K562 (cell line): ENCODE measurements at regions not wholly inside any gene's neighbourhood (a gene's known extent, or its start where the extent isn't known, plus 50 kb on each side); places are given as distances from the start of the nearest gene placed in this dataset.

Experiments
- ATAC-seq: fragments of 200-7000 bp; cut with Tn5 transposase; 3 replicates; pipeline ENCODE4 v1.9.1; 2020; ENCODE audit warnings: moderate library complexity
- BruUV-seq: library from RNA; stranded (reverse); fragments of 400-500 nt; replicated peaks from 2 replicates; lab custom pipeline; 2021; lab: Mats Ljungman, UMichigan
- CTCF ChIA-PET: fragments of 300-600 bp; formaldehyde crosslinking; extraction: SDS; loops from one replicate; lab custom pipeline; 2021; ENCODE audit warnings: low intra/inter-chr PET ratio; lab: Yijun Ruan, JAX
- POLR2A ChIA-PET: fragments of 300-600, 350-650 bp; sonication (Branson Sonifier 250); formaldehyde crosslinking; extraction: SDS; loops from one replicate; lab custom pipeline; 2021; ENCODE audit warnings: antibody characterized with exemption, inconsistent platforms; lab: Yijun Ruan, JAX
- DNase-seq, 4 experiments: peaks; one replicate each; pipeline versions ENCODE4 v3.0.0 to v3.0.0-alpha.2; 2011 to 2018; ENCODE audit warnings: low spot score in 3 of 4, mixed read lengths in 3 of 4; ENCODE audit errors: extremely low read depth in 1 of 4
- FAIRE-seq: peaks from 2 replicates; lab custom pipeline; 2011; peaks lifted over from hg19 to GRCh38; lab: Jason Lieb, UNC
- H2AFZ ChIP-seq: 2 replicates; pipeline ENCODE4 v1.6.0; 2011; ENCODE audit warnings: low read depth, low read length, control low read depth, inconsistent platforms
- H3K27ac ChIP-seq: fragments of 200-600 bp; 3 replicates; pipeline ENCODE4 v1.8.0; 2011; ENCODE audit warnings: low read depth, mild to moderate bottlenecking, control low read depth, inconsistent platforms, low read length, moderate library complexity, mixed read lengths; ENCODE audit errors: extremely low read depth
- H3K27me3 ChIP-seq, 2 experiments: fragments of 300-600 bp in 1 of 2; 2 replicates in 1 of 2; 3 replicates in 1 of 2; pipeline versions ENCODE4 v1.6.0 to v1.8.0; 2011; ENCODE audit warnings: inconsistent platforms in 2 of 2, low read length in 2 of 2, mild to moderate bottlenecking in 1 of 2, mixed read lengths in 1 of 2, moderate library complexity in 1 of 2; ENCODE audit not compliant: control insufficient read depth in 2 of 2, insufficient read depth in 2 of 2
- H3K36me3 ChIP-seq: fragments of 300-600 bp; 3 replicates; pipeline ENCODE4 v1.8.0; 2011; ENCODE audit warnings: mild to moderate bottlenecking, low read length, inconsistent platforms; ENCODE audit not compliant: control insufficient read depth, insufficient read depth
- H3K4me1 ChIP-seq, 2 experiments: fragments of 200-600 bp in 1 of 2; replicated peaks in 1 of 2; 2 replicates in 1 of 2; 3 replicates in 1 of 2; pipeline versions ENCODE4 v1.5.1 to v1.8.0; 2011; ENCODE audit warnings: inconsistent platforms in 2 of 2, low read length in 2 of 2, mild to moderate bottlenecking in 1 of 2, mixed read lengths in 1 of 2, moderate library complexity in 1 of 2; ENCODE audit not compliant: control insufficient read depth in 2 of 2, insufficient read depth in 2 of 2
- H3K4me2 ChIP-seq: 2 replicates; pipeline ENCODE4 v1.6.1; 2011; ENCODE audit warnings: low read length, control low read depth, inconsistent platforms, mixed read lengths; ENCODE audit not compliant: insufficient read depth
- H3K4me3 ChIP-seq: fragments of 200-600 bp; sonication (generic), shearing (Covaris generic); 2 replicates; pipeline ENCODE4 v1.5.1; 2016; ENCODE audit warnings: control low read depth, inconsistent platforms
- H3K79me2 ChIP-seq: fragments of 200-600 bp; 3 replicates; pipeline ENCODE4 v1.8.0; 2011; ENCODE audit warnings: low read length, inconsistent platforms; ENCODE audit not compliant: control insufficient read depth, insufficient read depth
- H3K9ac ChIP-seq, 2 experiments: 2 replicates each; pipeline versions ENCODE4 v1.6.0 to v1.6.1; 2011; ENCODE audit warnings: low read depth in 2 of 2, low read length in 2 of 2, control low read depth in 1 of 2, inconsistent platforms in 1 of 2, mild to moderate bottlenecking in 1 of 2, mixed read lengths in 1 of 2; ENCODE audit not compliant: insufficient read depth in 1 of 2
- H3K9me1 ChIP-seq: one replicate; pipeline ENCODE4 v1.6.0; 2011; ENCODE audit warnings: inconsistent platforms, mild to moderate bottlenecking, low read length, moderate library complexity; ENCODE audit not compliant: control insufficient read depth, insufficient read depth
- H3K9me3 ChIP-seq: replicated peaks from 2 replicates; pipeline ENCODE4 v1.5.1; 2011; ENCODE audit warnings: low read depth, low read length, inconsistent platforms; ENCODE audit not compliant: control insufficient read depth, insufficient read depth
- H4K20me1 ChIP-seq: replicated peaks from 2 replicates; pipeline ENCODE4 v1.6.1; 2011; ENCODE audit warnings: low read length, inconsistent platforms, mixed read lengths; ENCODE audit not compliant: control insufficient read depth, insufficient read depth
- EWSR1 ChIP-seq: fragments of 450-650 bp; IDR thresholded peaks from 2 replicates; pipeline ENCODE4 v1.6.1; 2018; ENCODE audit warnings: borderline replicate concordance, mild to moderate bottlenecking, low read depth, moderate library complexity; ENCODE audit not compliant: partially characterized antibody
- FOXA1 ChIP-seq: fragments of 450-650 bp; IDR thresholded peaks from 2 replicates; pipeline ENCODE4 v1.6.1; 2016; ENCODE audit warnings: mild to moderate bottlenecking, borderline replicate concordance
- JUNB ChIP-seq: fragments of 450-650 bp; formaldehyde crosslinking; conservative IDR thresholded peaks from 2 replicates; pipeline ENCODE4 v1.4.0; 2020; ENCODE audit warnings: mild to moderate bottlenecking
- NFIC ChIP-seq: fragments of 450-650 bp; IDR thresholded peaks from 2 replicates; pipeline ENCODE4 v1.6.1; 2017; ENCODE audit warnings: mild to moderate bottlenecking, inconsistent platforms
- PHF20 ChIP-seq: fragments of 450-650 bp; IDR thresholded peaks from 2 replicates; pipeline ENCODE4 v1.6.1; 2018; ENCODE audit not compliant: partially characterized antibody
- RBM25 ChIP-seq: fragments of 200-400 bp; formaldehyde crosslinking; IDR thresholded peaks from 2 replicates; pipeline ENCODE4 v1.6.1; 2018; ENCODE audit warnings: low read length, low read depth, moderate library complexity; ENCODE audit not compliant: severe bottlenecking
- SMAD2 ChIP-seq: fragments of 150-350 bp; IDR thresholded peaks from 2 replicates; pipeline ENCODE4 v1.6.1; 2014; ENCODE audit warnings: low read depth, mild to moderate bottlenecking, low read length
- ZBTB33 ChIP-seq: sonication (generic); formaldehyde crosslinking; IDR thresholded peaks from 2 replicates; pipeline ENCODE4 v1.8.1; 2023; ENCODE audit warnings: mild to moderate bottlenecking, missing genetic modification reagents
- ZEB2 ChIP-seq: fragments of 450-650 bp; IDR thresholded peaks from 2 replicates; pipeline ENCODE4 v1.6.1; 2016
- ZFP1 ChIP-seq: fragments of 450-650 bp; formaldehyde crosslinking; IDR thresholded peaks from 2 replicates; pipeline ENCODE4 v1.4.0; 2020; ENCODE audit warnings: mild to moderate bottlenecking, mixed read lengths
- ZNF280B ChIP-seq: fragments of 250-450 bp; sonication (Bioruptor Pico); IDR thresholded peaks from 2 replicates; pipeline ENCODE4 v1.5.1; 2021; ENCODE audit warnings: mild to moderate bottlenecking
- ZNF3 ChIP-seq: fragments of 250-450 bp; sonication (Bioruptor Pico); IDR thresholded peaks from 2 replicates; pipeline ENCODE4 v1.5.0; 2021; ENCODE audit warnings: mild to moderate bottlenecking, moderate library complexity
- ZNF717 ChIP-seq: fragments of 250-450 bp; sonication (Bioruptor Pico); IDR thresholded peaks from 2 replicates; pipeline ENCODE4 v1.5.0; 2021
- WGBS: fragments of 100-300 bp; shearing (Covaris generic); methylation state at CpG from one replicate; pipeline ENCODE4 v1.1.6; 2016; ENCODE audit warnings: low coverage, mixed read lengths; ENCODE audit not compliant: insufficient coverage; ENCODE audit errors: missing lambda C conversion rate; 5-methylcytosine and 5-hydroxymethylcytosine counted together
- in situ Hi-C: fragments of 300-500 bp; cut with MboI; formaldehyde crosslinking; loops from 4 replicates; pipeline ENCODE4 v1.15.0; 2018; ENCODE audit warnings: inconsistent platforms, mixed read lengths
- intact Hi-C: fragments of 100-400 bp; cut with micrococcal nuclease; formaldehyde crosslinking; loops from 2 replicates; pipeline ENCODE4 v1.14.2; 2022

GRCh38 chrX:95729401-95729800 lies 955.2 kb upstream of the DIAPH2 start:
- H3K79me2 ChIP-seq, result no peaks in the 10 kb centered on the region
- H3K27me3 ChIP-seq, result no peaks in the 10 kb centered on the region
- intact Hi-C loops, result no loop called here
- DNase-seq, result no peak
- no peaks in the 10 kb centered on the region for H3K9me1 ChIP-seq
- CTCF ChIA-PET, result no interaction called here
- POLR2A ChIA-PET, result no interaction called here
- H3K4me1 ChIP-seq, result no peaks in the 10 kb centered on the region
- no TSS peak for BruUV-seq
- no peaks in the 10 kb centered on the region for H3K9me3 ChIP-seq
- no peak for ATAC-seq
- no peak for FAIRE-seq
- H3K9ac ChIP-seq, result no peak overlapping the region
- H4K20me1 ChIP-seq, result no peaks in the 10 kb centered on the region
- H3K36me3 ChIP-seq, result no peaks in the 10 kb centered on the region
- no peak overlapping the region for H2AFZ ChIP-seq
- H3K4me3 ChIP-seq, result no peak overlapping the region
- TF ChIP-seq PHF20 (no peak), SMAD2 (no peak), RBM25 (no peak), ZNF717 (no peak), ZEB2 (no peak), FOXA1 (no peak), ZBTB33 (CRISPR knock-in tag) (no peak), JUNB (no peak), EWSR1 (no peak), NFIC (no peak), ZNF280B (no peak), ZFP1 (CRISPR knock-in tag) (no peak), ZNF3 (no peak)
- in situ Hi-C loops, result no loop called here
- whole genome bisulfite sequencing, result 5% methylated on average over 3 of the region's 3 CpGs
- no peak overlapping the region for H3K4me2 ChIP-seq
- H3K27ac ChIP-seq, result no peak overlapping the region
